GM19455 (cell line): ENCODE measurements at regions not wholly inside any gene's neighbourhood (a gene's known extent, or its start where the extent isn't known, plus 50 kb on each side); places are given as distances from the start of the nearest gene placed in this dataset.

Source experiments
- ATAC-seq: cut with Tn5 transposase; IDR thresholded peaks from one replicate; pipeline ENCODE4 v1.9.1; 2021; ENCODE audit not compliant: unreplicated experiment

GRCh38 chr3:184632551-184633236 is 71.1 kb downstream of the EPHB3 start:
- no peak for ATAC-seq
